Upper lobe of left lung (tissue), 4 donors: ENCODE measurements at regions not wholly inside any gene's neighbourhood (a gene's known extent, or its start where the extent isn't known, plus 50 kb on each side); places are given as distances from the start of the nearest gene placed in this dataset.

ENCODE experiments used
- CTCF ChIP-seq, 6 experiments: fragments of 450-650 bp in 4 of 6; fragments of 200-600 bp in 2 of 6; sonication (generic) in 2 of 6; IDR thresholded peaks; one replicate each; pipeline ENCODE4 v1.5.1; 2016 to 2019; ENCODE audit warnings: antibody characterized with exemption in 6 of 6
- EP300 ChIP-seq, 4 donors: sonication (generic); formaldehyde crosslinking; IDR thresholded peaks; one replicate each; pipeline ENCODE4 v1.5.1; 2017; ENCODE audit warnings: antibody characterized with exemption in 4 of 4, control low read depth in 2 of 4
- POLR2A ChIP-seq, 4 donors: fragments of 450-650 bp; IDR thresholded peaks; one replicate each; pipeline ENCODE4 v1.5.1; 2016 to 2017; ENCODE audit warnings: antibody characterized with exemption in 4 of 4, mild to moderate bottlenecking in 2 of 4

DNA sequence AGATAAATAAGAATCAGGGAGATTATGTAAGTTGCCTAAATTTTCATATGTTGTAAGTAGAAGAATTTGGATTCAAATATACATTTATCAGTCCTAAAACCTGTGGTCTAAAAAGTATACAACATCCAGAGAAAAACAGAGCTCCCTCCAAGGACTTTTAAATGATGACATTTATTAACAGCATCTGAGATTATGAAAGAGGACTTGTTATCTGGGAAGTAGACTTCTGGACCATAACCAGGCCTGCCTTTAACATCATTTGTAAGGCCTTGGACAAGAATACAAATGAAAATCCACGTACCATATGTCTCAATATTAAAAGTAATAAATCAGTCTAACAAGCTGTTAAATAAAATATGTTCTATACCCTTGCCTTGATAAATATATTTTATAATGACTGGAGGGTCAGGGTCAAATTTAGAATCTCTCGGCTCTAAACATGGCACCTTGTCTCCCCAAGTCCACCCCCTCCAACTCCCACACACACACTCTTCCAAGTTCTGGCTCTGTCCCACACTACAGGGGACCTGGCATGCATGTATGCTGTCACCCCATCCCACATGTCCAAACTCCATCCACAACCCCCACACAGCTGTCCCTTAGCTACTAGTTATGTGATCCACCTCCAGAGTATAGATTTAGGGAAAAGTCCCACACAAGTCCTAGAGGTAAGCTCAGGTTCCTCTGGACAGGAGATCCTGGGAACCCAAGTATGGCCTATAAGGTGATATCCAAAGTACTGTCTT, 382.6 kb downstream of the CDH2 start:
- no peak for TF ChIP-seq CTCF (IDR thresholded peaks at IDR 0.05)
- no peak for TF ChIP-seq EP300 (IDR thresholded peaks at IDR 0.05)
- no peak for TF ChIP-seq POLR2A (IDR thresholded peaks at IDR 0.05)
